Ishikawa (cell line): ENCODE measurements at regions not wholly inside any gene's neighbourhood (a gene's known extent, or its start where the extent isn't known, plus 50 kb on each side); places are given as distances from the start of the nearest gene placed in this dataset.

Experiments
- CREB1 ChIP-seq: IDR thresholded peaks from 2 replicates; pipeline ENCODE4 v1.6.1; 2012; ENCODE audit warnings: low read depth
- EP300 ChIP-seq: IDR thresholded peaks from 2 replicates; pipeline ENCODE4 v1.6.1; 2012; ENCODE audit warnings: borderline replicate concordance
- FOXM1 ChIP-seq: IDR thresholded peaks from 2 replicates; pipeline ENCODE4 v1.6.1; 2012; ENCODE audit warnings: low read depth, borderline replicate concordance
- NFIC ChIP-seq: IDR thresholded peaks from 2 replicates; pipeline ENCODE4 v1.6.1; 2012
- RAD21 ChIP-seq: IDR thresholded peaks from 2 replicates; pipeline ENCODE4 v1.6.1; 2012; ENCODE audit warnings: low read depth
- TAF1 ChIP-seq: IDR thresholded peaks from 2 replicates; pipeline ENCODE4 v1.6.1; 2012; ENCODE audit warnings: low read depth, mild to moderate bottlenecking
- TEAD4 ChIP-seq: IDR thresholded peaks from 2 replicates; pipeline ENCODE4 v1.6.1; 2012
- USF1 ChIP-seq: IDR thresholded peaks from 2 replicates; pipeline ENCODE4 v1.6.1; 2012
- YY1 ChIP-seq: IDR thresholded peaks from 2 replicates; pipeline ENCODE4 v1.6.1; 2012; ENCODE audit warnings: low read depth
- ZBTB7A ChIP-seq: IDR thresholded peaks from 2 replicates; pipeline ENCODE4 v1.6.1; 2012; ENCODE audit warnings: low read depth

- no peak for TF ChIP-seq USF1
- TF ChIP-seq ZBTB7A: no peak
- TF ChIP-seq TAF1: no peak
- TF ChIP-seq EP300: no peak
- no peak for TF ChIP-seq RAD21
- no peak for TF ChIP-seq CREB1
- TF ChIP-seq NFIC: no peak
- no peak for TF ChIP-seq FOXM1
- no peak for TF ChIP-seq TEAD4
- TF ChIP-seq YY1: no peak
Observed at GRCh38 chr12:131231032-131231980, 277.6 kb downstream of the ADGRD1 start.
